Stimulated activated CD4-positive, alpha-beta T cell treated with anti-CD3 and anti-CD28 coated beads, Interleukin-1b, Interleukin-23, amount 100 ng/mL, for 24 hours (primary cell): ENCODE measurements at regions not wholly inside any gene's neighbourhood (a gene's known extent, or its start where the extent isn't known, plus 50 kb on each side); places are given as distances from the start of the nearest gene placed in this dataset.

Source experiments
- DNase-seq, 4 experiments: peaks; one replicate each; pipeline ENCODE4 v3.0.0-alpha.2; 2020; ENCODE audit warnings: low read depth in 4 of 4, low spot score in 1 of 4

- no peak for DNase-seq
Measured at GRCh38 chr1:187234706-187235105, 406.0 kb downstream of the PLA2G4A start.

GRCh38 chr1:187236199-187236598 is 407.4 kb downstream of the PLA2G4A start:
- DNase-seq, result no peak

- DNase-seq, result no peak
Measured at GRCh38 chr1:187236676-187237075, 407.9 kb downstream of the PLA2G4A start.

- no peak for DNase-seq
Measured at GRCh38 chr1:187237542-187237941, 408.8 kb downstream of the PLA2G4A start.

- no peak for DNase-seq
Measured at GRCh38 chr1:187241971-187242370, 413.2 kb downstream of the PLA2G4A start.

- no peak for DNase-seq
Measured at GRCh38 chr1:187244623-187245022, 415.9 kb downstream of the PLA2G4A start.

- DNase-seq, result no peak
Measured at GRCh38 chr1:187245201-187245600, 416.5 kb downstream of the PLA2G4A start.

- DNase-seq, result no peak
Measured at GRCh38 chr1:187249196-187249595, 420.4 kb downstream of the PLA2G4A start.

GRCh38 chr1:187252923-187253322 is 424.2 kb downstream of the PLA2G4A start:
- DNase-seq, result no peak

- no peak for DNase-seq
Measured at GRCh38 chr1:187257476-187257875, 428.7 kb downstream of the PLA2G4A start.

- DNase-seq, result no peak
Measured at GRCh38 chr1:187261637-187262036, 432.9 kb downstream of the PLA2G4A start.

- no peak for DNase-seq
Measured at GRCh38 chr1:187262731-187263130, 434.0 kb downstream of the PLA2G4A start.

- no peak for DNase-seq
Measured at GRCh38 chr1:187264995-187265602, 436.4 kb downstream of the PLA2G4A start.

- no peak for DNase-seq
Measured at GRCh38 chr1:187266051-187266450, 437.3 kb downstream of the PLA2G4A start.

GRCh38 chr1:187267827-187268226 is 439.1 kb downstream of the PLA2G4A start:
- no peak for DNase-seq

GRCh38 chr1:187270256-187270655 is 441.5 kb downstream of the PLA2G4A start:
- DNase-seq, result no peak

GRCh38 chr1:187275346-187275745 is 446.6 kb downstream of the PLA2G4A start:
- DNase-seq, result no peak

- no peak for DNase-seq
Measured at GRCh38 chr1:187275985-187276575, 447.3 kb downstream of the PLA2G4A start.

- DNase-seq, result no peak
Measured at GRCh38 chr1:187276677-187277076, 447.9 kb downstream of the PLA2G4A start.

- no peak for DNase-seq
Measured at GRCh38 chr1:187280031-187280430, 451.3 kb downstream of the PLA2G4A start.

GRCh38 chr1:187281085-187281484 is 452.3 kb downstream of the PLA2G4A start:
- DNase-seq, result no peak

GRCh38 chr1:187283984-187284383 is 455.2 kb downstream of the PLA2G4A start:
- no peak for DNase-seq
